CD4-positive, alpha-beta T cell treated with Interleukin-6 for 4 hours (primary cell): ENCODE measurements at regions not wholly inside any gene's neighbourhood (a gene's known extent, or its start where the extent isn't known, plus 50 kb on each side); places are given as distances from the start of the nearest gene placed in this dataset.

Experiments
- DNase-seq: peaks from one replicate; pipeline ENCODE4 v3.0.0-alpha.2; 2020; ENCODE audit warnings: mixed read lengths

DNA sequence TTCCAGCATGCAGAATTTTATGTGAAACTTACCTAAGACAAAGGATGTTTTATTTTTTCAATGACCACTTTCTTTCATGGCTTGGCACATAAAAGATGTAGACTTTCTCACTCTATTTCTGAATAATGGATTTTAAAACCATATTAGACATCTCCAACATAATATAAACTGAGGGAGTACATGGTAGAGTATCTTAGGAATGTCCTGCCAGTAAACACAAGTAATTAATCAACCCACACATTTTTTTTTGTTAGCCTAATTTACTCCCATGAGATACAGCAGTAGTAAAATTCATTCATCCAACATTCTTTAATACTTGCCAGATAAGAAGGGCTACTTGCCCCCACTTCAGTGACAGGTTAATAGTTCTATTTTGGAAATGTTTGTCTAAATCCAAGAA, 235.4 kb upstream of the ADAMTS5 start:
- DNase-seq: no peak

GRCh38 chr21:27201197-27201596, 234.3 kb upstream of the ADAMTS5 start:
- no peak for DNase-seq

- no peak for DNase-seq
Measured at GRCh38 chr21:27196651-27197050, 229.8 kb upstream of the ADAMTS5 start.

DNA sequence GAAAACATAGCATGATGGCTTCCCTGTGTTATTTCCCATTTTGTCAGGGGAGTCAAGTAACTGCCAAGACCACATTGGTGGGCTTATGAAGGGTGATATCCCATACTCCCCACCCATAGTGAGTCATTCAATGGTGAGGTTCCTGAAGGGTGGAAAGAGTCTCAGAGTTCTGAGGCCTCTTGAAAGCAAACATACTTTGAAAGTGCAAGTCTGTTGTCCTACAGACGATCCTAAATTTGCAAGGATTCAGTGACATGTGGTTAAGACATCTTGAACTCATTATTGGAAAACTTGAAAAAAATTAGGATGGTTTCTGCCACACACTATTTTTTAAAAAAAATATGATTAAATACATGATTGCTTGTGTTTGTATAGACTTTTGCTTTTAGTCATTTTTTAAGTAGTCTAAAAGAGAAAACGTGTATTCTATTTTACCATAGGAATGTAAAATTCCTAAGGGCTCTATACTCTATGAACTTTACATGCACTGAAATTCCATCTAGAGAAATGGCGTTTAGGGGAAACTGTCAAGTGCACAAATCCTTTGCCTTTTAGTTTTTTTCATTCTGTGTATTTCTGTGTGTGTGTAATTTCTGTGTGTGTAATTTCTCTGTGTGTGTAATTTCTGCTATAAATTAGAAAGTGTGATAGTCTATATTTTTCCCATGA, 225.5 kb upstream of the ADAMTS5 start:
- DNase-seq: no peak

DNA sequence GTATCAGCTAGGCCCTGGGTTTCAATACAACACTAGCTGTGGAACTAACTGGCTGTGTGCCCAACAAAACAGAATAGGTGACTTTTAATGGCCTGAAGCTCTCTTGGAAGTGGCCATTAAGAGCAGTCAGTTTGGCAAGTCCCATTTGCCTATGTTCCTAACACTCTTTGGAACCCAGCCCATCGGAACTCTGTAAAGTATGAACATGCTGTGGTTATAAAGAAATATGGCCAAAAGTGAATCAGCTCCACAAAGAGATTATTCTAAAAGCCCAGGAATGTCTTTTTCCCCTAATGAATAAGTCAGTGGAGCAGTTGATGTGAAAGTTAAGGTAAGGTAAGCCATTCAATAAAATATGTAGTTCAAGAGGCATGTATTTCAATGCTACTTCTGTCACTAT, 223.7 kb upstream of the ADAMTS5 start:
- no peak for DNase-seq

DNA sequence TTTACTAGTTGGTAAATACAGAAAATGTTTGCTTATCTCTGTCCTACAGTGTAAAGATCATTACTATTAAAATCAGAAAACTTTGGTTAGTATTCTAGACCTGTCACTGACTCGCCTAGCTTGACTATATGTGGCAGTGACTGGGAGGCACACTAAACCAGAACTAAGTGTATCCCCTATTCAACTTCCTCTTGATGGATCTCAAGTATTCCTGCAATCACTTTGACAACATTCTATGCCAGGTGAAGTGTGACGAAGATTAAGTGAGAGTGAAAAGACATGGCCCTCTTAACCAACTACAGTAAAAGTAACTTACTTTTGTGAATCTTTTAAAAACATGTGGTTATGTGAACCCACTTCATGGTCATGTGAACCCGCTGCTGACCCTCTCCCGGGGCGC, 223.0 kb upstream of the ADAMTS5 start:
- no peak for DNase-seq

DNA sequence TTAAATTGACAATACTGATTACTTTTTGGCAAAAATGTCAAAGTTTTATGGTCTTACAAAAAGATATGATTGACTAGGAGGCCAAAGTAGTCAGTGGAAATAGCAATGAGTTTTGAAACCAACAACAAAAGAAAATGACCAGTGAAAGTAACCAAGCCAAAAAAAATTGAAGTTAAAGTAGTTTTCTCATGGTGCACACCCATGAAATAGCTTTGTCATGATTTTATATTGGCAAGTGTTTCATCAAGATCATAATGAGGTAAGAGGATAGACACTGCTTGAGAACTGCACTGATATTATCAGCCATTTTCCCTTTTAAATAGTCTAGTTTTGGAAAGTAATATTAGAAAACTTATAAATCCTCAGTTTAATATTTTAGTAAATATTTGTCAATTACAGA, 206.2 kb upstream of the ADAMTS5 start:
- DNase-seq: no peak

GRCh38 chr21:27171707-27172106, 204.8 kb upstream of the ADAMTS5 start:
- no peak for DNase-seq

DNA sequence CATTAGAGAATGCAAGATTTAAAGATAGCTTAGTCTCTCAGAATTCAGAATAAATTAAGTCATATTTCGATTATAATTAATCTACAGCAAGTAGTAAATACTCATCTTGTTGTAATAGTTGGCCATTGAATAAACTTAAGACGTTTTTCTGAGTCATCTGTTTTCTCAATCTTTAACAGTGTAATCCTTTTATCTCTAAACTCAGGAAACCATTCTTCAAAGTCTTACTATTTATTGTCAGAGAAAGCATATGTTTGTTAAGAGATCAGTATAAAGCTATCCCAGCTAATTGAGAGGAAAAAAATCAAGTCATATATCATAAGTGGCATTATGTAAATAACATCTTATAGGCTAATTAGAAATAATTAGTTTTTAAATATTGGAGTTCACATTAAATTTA, 201.2 kb upstream of the ADAMTS5 start:
- no peak for DNase-seq

- no peak for DNase-seq
Measured at GRCh38 chr21:27164208-27165177, 197.6 kb upstream of the ADAMTS5 start.

- no peak for DNase-seq
Measured at GRCh38 chr21:27158967-27159366, 192.1 kb upstream of the ADAMTS5 start.

DNA sequence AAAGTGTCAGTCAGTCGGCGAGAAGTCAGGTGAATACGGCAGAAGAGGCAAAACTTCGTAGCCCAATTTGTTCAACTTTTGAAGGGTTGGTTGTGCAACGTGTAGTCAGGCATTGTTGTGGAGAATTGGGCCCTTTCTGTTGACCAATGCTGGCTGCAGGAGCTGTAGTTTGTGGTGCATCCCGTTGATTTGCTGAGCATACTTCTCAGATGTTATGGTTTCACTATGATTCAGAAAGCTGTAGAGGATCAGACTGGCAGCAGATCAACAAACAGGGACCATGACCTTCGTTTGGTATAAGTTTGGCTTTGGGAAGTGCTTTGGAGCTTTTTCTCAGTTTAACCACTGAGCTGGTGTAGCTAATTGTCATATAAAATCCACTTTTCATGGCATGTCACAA, 190.2 kb upstream of the ADAMTS5 start:
- DNase-seq: no peak

GRCh38 chr21:27156666-27157065, 189.8 kb upstream of the ADAMTS5 start:
- DNase-seq: no peak

- DNase-seq: no peak
Measured at GRCh38 chr21:27155130-27155500, 188.2 kb upstream of the ADAMTS5 start.

DNA sequence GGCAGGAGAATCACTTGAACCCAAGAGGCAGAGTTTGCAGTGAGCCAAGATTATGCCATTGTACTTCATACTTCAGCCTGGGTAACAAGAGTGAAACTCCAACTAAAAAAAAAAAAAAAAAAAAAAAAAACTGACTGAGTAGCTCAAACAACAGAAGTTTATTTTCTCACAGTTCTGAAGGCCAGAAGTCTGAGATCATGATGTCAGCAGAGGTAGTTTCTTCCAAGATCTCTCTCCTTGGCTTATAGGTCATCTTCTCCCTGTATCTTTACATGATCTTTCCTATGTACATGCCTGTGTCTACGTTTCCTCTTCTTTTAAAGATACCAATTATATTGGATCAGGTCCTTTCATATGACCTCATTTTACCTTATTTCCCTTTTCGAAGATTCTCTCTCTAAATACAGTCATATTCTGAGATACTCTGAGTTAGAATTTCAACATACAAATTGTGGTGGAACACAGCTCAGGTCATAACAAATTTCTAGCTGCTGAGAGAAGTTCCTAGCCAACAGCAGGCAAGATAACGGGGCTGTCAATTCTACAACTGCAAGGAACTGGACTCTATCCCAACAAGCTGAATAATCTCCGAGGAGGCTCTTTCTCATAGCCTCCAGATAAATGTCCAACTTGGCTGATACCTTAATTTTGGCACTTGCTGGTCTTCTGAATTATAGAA, 187.7 kb upstream of the ADAMTS5 start:
- no peak for DNase-seq

- DNase-seq: no peak
Measured at GRCh38 chr21:27152996-27153395, 186.1 kb upstream of the ADAMTS5 start.

DNA sequence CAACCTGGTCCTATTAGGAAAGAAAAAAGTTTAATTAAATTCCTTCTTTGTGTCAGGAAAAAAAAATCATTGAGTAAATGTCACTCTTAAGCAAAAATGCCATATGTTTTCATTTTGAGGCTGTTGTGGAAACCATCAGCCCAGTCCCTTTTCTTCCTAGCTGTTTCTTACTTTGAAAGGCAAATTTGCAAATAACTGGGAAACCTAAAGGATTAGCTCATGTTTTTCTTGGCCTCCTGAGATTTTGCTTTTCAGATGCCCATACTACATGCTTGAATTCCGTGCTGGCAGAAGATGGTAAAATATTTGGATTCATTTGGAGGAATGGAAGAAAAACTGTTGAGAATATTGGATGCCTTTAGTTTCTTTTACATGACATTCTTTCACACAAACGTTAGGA, 182.1 kb upstream of the ADAMTS5 start:
- DNase-seq: no peak

DNA sequence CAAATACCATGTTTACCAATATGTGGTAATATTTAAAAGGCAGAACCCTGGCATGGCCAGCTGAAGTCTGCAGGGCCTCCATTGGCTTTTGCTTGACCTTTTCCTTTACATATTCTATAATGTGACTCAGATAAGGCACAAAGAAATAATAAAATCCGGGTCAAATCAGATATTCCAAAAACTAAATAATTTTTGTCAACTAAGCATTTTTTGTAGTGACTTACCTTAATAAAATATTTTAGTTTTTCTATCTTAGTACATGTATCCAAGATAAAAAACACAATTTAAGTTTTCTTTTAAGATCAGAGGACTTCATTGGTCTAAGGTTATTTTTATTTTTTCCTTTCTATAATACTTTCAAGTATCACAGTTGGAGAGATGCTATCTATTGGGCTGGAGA, 179.4 kb upstream of the ADAMTS5 start:
- no peak for DNase-seq

- no peak for DNase-seq
Measured at GRCh38 chr21:27145134-27145798, 178.4 kb upstream of the ADAMTS5 start.

GRCh38 chr21:27143476-27143875, 176.6 kb upstream of the ADAMTS5 start:
- no peak for DNase-seq

GRCh38 chr21:27139526-27139925, 172.6 kb upstream of the ADAMTS5 start:
- no peak for DNase-seq

DNA sequence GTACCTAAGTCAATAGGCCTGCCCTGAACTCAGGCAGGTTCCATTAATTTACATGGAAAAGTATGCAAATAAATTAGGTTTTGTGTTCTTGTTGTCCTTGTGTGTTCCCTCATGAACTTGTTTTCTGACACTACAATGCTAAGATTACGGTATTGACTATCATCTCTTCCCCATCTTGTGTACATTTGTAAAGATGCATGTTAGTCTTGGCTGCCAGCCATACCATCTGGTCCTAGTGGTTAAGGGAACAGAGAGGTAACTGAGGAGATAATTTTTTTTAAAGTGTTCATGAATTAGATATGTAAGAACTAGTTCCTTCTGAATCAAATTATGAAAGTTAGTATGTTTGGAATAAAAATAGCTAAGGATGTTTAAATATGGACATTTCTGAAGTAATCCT, 167.6 kb upstream of the ADAMTS5 start:
- no peak for DNase-seq

DNA sequence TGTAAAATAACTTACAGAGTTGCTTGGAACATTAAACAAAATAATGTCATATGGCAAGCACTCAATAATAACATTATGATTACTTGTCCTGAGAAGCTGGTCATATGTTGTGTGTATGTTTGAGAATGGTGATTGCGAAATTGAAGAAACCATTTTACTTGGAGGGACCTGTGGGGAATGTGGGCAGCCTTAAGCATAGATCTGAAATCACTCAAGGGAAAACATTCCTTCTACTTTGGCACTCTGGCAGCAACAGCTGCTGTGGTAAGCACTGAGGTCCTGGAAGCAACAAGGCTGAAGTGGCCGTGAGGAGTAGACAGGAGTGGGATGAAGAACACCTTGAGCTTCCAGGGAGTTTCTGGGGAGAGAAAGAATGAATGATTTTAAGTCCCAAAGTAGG, 165.4 kb upstream of the ADAMTS5 start:
- DNase-seq: no peak
